ENCODE measurements at regions not wholly inside any gene's neighbourhood (a gene's known extent, or its start where the extent isn't known, plus 50 kb on each side); places are given as distances from the start of the nearest gene placed in this dataset.

- no peak for TF ChIP-seq POLR2A (IDR thresholded peaks at IDR 0.05)
- no peak for TF ChIP-seq EP300 (IDR thresholded peaks at IDR 0.05)
- no peak for TF ChIP-seq CTCF (IDR thresholded peaks at IDR 0.05)
Observed at GRCh38 chrX:122856205-122856604, 327.9 kb upstream of the GRIA3 start.
